ENCODE measurements at regions not wholly inside any gene's neighbourhood (a gene's known extent, or its start where the extent isn't known, plus 50 kb on each side); places are given as distances from the start of the nearest gene placed in this dataset.

GRCh38 chr9:105975886-105976645 is 281.7 kb downstream of the TMEM38B start:
- Histone ChIP-seq H3K4me2 (no peak overlapping the region), H3K27me3 (ENCODE audit: insufficient read depth, low read depth) (no peaks in the 10 kb centered on the region), H3K79me2 (ENCODE audit: insufficient read depth, low read depth) (no peaks in the 10 kb centered on the region), H3K36me3 (ENCODE audit: insufficient read depth) (no peaks in the 10 kb centered on the region), H4K20me1 (ENCODE audit: insufficient read depth) (no peaks in the 10 kb centered on the region), H3K4me3 (IDR thresholded peaks at IDR 0.05; ENCODE audit: insufficient read depth, low read depth, low read length) (no peak overlapping the region), H3K27ac (no peak overlapping the region), H3K9ac (no peak overlapping the region), H2AFZ (ENCODE audit: low read depth) (no peak overlapping the region), H3K4me1 (ENCODE audit: low read depth, poor library complexity, severe bottlenecking) (no peaks in the 10 kb centered on the region)
- TF ChIP-seq CTCF (conservative IDR thresholded peaks at IDR 0.05; ENCODE audit: low read depth, low read length): no peak

GRCh38 chr9:105978336-105978735 is 284.0 kb downstream of the TMEM38B start:
- no peak overlapping the region for H3K4me3 ChIP-seq (IDR thresholded peaks at IDR 0.05; ENCODE audit: insufficient read depth, low read depth, low read length)
- H3K27ac ChIP-seq: no peak overlapping the region
- no peak overlapping the region for H3K9ac ChIP-seq
- no peak for TF ChIP-seq CTCF (conservative IDR thresholded peaks at IDR 0.05; ENCODE audit: low read depth, low read length)
- H2AFZ ChIP-seq (ENCODE audit: low read depth): no peak overlapping the region
- no peak overlapping the region for H3K4me2 ChIP-seq
- no peaks in the 10 kb centered on the region for H3K36me3 ChIP-seq (ENCODE audit: insufficient read depth)
- H3K27me3 ChIP-seq (ENCODE audit: insufficient read depth, low read depth): no peaks in the 10 kb centered on the region
- H3K79me2 ChIP-seq (ENCODE audit: insufficient read depth, low read depth): no peaks in the 10 kb centered on the region
- H3K4me1 ChIP-seq (ENCODE audit: low read depth, poor library complexity, severe bottlenecking): no peaks in the 10 kb centered on the region
- H4K20me1 ChIP-seq (ENCODE audit: insufficient read depth): no peaks in the 10 kb centered on the region

- TF ChIP-seq CTCF (conservative IDR thresholded peaks at IDR 0.05; ENCODE audit: low read depth, low read length): no peak
- Histone ChIP-seq H3K4me2 (no peak overlapping the region), H3K36me3 (ENCODE audit: insufficient read depth) (no peaks in the 10 kb centered on the region), H3K4me1 (ENCODE audit: low read depth, poor library complexity, severe bottlenecking) (no peaks in the 10 kb centered on the region), H2AFZ (ENCODE audit: low read depth) (no peak overlapping the region), H4K20me1 (ENCODE audit: insufficient read depth) (no peaks in the 10 kb centered on the region), H3K27me3 (ENCODE audit: insufficient read depth, low read depth) (no peaks in the 10 kb centered on the region), H3K27ac (no peak overlapping the region), H3K9ac (no peak overlapping the region), H3K79me2 (ENCODE audit: insufficient read depth, low read depth) (no peaks in the 10 kb centered on the region), H3K4me3 (IDR thresholded peaks at IDR 0.05; ENCODE audit: insufficient read depth, low read depth, low read length) (no peak overlapping the region)
These were observed 284.5 kb downstream of the TMEM38B start for GRCh38 chr9:105978826-105979225.

DNA sequence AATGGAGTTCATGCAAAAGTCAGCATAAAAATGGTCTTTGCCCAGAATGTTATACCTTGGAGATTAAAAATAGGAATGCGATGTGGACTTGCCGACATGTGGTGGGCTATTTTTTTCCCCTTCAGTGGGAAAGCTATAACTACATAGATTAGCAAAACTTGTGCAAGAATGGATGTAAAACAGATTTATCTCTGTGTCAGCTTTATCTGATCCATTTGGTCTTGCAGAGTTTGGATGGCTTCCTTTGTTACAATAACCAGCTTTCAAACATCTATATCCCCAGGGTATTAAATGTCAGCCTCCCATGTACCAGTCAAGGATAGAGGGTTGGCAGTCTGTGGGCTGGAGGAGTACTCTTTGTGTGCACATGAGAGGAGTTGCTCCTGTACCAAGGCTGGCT is 284.9 kb downstream of the TMEM38B start:
- Histone ChIP-seq H3K36me3 (ENCODE audit: insufficient read depth) (no peaks in the 10 kb centered on the region), H3K4me2 (no peak overlapping the region), H3K27ac (no peak overlapping the region)

More for the DNA sequence above, 284.9 kb downstream of the TMEM38B start:
- no peaks in the 10 kb centered on the region for H3K4me1 ChIP-seq (ENCODE audit: low read depth, poor library complexity, severe bottlenecking)
- TF ChIP-seq CTCF (conservative IDR thresholded peaks at IDR 0.05; ENCODE audit: low read depth, low read length): no peak
- H2AFZ ChIP-seq (ENCODE audit: low read depth): no peak overlapping the region
- H3K27me3 ChIP-seq (ENCODE audit: insufficient read depth, low read depth): no peaks in the 10 kb centered on the region
- H3K79me2 ChIP-seq (ENCODE audit: insufficient read depth, low read depth): no peaks in the 10 kb centered on the region
- no peak overlapping the region for H3K4me3 ChIP-seq (IDR thresholded peaks at IDR 0.05; ENCODE audit: insufficient read depth, low read depth, low read length)
- H4K20me1 ChIP-seq (ENCODE audit: insufficient read depth): no peaks in the 10 kb centered on the region
- no peak overlapping the region for H3K9ac ChIP-seq

Measured in KMS-11 (cell line).